ENCODE measurements at regions not wholly inside any gene's neighbourhood (a gene's known extent, or its start where the extent isn't known, plus 50 kb on each side); places are given as distances from the start of the nearest gene placed in this dataset.

DNA sequence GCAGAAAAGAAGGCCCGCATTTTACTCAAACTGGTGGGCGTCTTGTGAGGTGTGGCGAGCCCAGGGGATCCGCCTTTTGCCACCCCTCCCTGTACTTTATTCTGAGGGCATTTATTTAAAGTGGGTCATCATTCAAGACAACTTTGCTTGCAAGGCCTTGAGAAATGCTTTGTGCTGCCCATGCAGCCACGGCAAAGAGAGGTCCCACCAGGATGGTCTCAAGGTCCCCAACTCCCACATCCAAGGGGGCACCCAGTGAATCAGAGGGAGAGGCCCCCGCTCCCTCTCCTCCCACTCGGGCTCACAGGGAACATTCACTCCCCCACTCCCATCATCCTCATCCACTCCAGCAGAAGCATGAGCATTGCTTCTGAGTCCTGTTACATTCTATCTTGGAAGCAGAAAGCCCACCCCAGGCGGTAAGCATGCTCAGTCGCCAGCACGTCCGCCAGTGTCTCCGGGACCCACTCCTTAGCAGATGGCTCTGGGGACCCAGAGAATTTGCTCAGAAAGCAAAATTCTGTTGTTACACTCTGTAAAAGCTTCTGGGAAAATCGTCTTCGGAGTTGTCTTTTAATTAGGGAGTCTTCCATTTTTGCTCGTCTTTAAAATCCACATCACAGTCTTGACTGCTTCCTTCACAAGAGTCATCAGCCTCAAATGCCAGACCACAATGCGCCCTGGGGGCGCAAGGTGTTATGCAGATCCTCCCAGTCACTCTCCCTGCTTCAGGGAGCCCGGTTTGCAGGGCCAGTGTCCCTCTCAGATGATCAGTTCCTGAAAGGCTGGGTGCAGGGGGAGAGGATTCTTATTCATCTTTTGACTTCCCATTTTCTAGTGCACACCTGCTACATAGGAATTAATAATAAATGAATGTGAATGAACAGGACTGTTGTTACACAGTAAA is 99.4 kb upstream of the NCK2 start:
- no peak overlapping the region for H3K9ac ChIP-seq (ENCODE audit: insufficient read length)
- DNase-seq (ENCODE audit: low read depth, low spot score): no peak
- no peaks in the 10 kb centered on the region for H3K36me3 ChIP-seq (ENCODE audit: insufficient read depth, low read length)
- no peak for TF ChIP-seq EZH2 (IDR thresholded peaks at IDR 0.05)
- TF ChIP-seq POLR2AphosphoS5 (IDR thresholded peaks at IDR 0.05; ENCODE audit: borderline replicate concordance, low read depth, low read length): no peak
- no peak for TF ChIP-seq FOXP2 (optimal IDR thresholded peaks at IDR 0.05; ENCODE audit: control extremely low read depth, extremely low read length, insufficient read depth)
- H3K27ac ChIP-seq: no peak overlapping the region
- no peaks in the 10 kb centered on the region for H3K9me3 ChIP-seq (ENCODE audit: low read depth, low read length)
- no peak overlapping the region for H3K4me3 ChIP-seq

DNA sequence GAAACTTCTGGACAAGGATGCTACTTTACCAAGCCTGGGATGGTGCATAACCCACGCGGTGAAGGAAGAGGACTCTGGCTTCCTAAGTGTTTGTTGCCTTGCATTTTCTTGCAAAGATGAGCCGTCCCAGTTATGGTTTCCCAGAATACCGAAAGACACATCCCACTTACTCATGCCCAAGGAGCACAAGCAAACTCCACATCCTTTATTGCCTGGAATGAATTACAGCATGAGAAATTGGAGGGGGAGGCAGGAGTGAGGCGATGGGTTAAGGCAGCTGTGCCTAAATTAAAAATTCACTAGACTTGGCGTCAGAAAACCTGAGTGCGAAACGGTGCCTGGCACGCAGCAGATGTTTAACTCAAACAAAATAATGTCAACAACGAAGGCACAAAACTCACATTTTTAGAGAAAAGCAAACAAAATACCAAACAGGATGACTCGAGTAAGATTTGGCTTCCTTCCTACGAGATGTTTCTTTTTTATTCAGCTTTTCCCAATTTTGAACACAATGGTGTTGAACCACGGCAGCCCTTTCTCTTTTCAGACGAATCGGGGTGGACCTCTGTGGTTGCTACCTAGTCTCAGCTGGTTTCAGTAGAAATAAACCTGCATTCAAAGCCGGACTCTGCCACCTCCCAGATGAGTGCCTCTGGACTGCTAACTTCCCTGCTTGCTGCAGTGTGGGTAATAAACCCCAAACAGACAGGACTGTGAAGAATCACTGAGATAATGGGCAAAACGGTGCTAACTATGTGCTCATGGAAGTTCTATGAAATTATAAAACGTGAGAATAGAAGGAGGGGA is 100.3 kb upstream of the NCK2 start:
- Histone ChIP-seq H3K9ac (ENCODE audit: insufficient read length) (no peak overlapping the region), H3K9me3 (ENCODE audit: low read depth, low read length) (no peaks in the 10 kb centered on the region), H3K27ac (no peak overlapping the region), H3K36me3 (ENCODE audit: insufficient read depth, low read length) (no peaks in the 10 kb centered on the region), H3K4me3 (no peak overlapping the region)
- TF ChIP-seq FOXP2 (optimal IDR thresholded peaks at IDR 0.05; ENCODE audit: control extremely low read depth, extremely low read length, insufficient read depth) (no peak), EZH2 (IDR thresholded peaks at IDR 0.05) (no peak), POLR2AphosphoS5 (IDR thresholded peaks at IDR 0.05; ENCODE audit: borderline replicate concordance, low read depth, low read length) (no peak)
- no peak for DNase-seq (ENCODE audit: low read depth, low spot score)

DNA sequence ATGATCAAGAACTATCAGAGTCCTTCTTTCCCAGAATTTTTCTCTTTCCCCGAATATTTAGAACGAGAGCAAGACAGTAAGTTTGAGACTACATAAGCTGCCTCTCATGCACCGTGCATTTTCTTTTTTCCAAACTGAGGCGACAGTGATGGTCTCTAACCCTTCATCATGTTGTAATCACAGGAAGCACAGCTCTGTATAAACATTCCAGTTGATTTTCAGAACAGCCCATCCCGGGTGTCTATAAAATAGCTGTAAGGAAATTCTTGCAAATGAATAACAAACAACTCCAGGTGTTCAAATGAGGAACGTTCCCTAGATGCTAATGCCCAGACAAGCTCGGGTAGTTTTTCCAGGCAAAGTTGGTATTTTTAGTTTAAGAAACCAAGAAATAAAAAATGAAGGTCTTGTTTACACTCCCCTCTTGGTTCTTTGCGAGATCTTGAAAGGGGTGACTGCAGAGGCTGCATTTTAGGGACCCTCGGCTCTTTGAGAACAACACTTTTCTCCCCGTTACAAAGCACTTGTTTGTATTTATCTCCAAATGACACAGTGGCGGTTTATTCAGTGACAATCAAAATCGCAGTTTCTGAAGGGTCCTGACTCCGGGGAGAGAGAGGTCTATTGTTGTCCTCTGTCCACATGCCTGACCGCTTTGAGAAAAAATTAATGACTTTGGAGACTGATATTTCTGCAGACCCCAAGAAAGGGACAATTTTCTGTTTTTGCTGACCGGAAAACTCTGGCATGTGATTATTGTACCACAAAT is 101.1 kb upstream of the NCK2 start:
- Histone ChIP-seq H3K4me3 (no peak overlapping the region), H3K27ac (no peak overlapping the region), H3K9ac (ENCODE audit: insufficient read length) (no peak overlapping the region), H3K9me3 (ENCODE audit: low read depth, low read length) (no peaks in the 10 kb centered on the region), H3K36me3 (ENCODE audit: insufficient read depth, low read length) (no peaks in the 10 kb centered on the region)
- no peak for DNase-seq (ENCODE audit: low read depth, low spot score)
- TF ChIP-seq POLR2AphosphoS5 (IDR thresholded peaks at IDR 0.05; ENCODE audit: borderline replicate concordance, low read depth, low read length) (no peak), FOXP2 (optimal IDR thresholded peaks at IDR 0.05; ENCODE audit: control extremely low read depth, extremely low read length, insufficient read depth) (no peak), EZH2 (IDR thresholded peaks at IDR 0.05) (no peak)

DNA sequence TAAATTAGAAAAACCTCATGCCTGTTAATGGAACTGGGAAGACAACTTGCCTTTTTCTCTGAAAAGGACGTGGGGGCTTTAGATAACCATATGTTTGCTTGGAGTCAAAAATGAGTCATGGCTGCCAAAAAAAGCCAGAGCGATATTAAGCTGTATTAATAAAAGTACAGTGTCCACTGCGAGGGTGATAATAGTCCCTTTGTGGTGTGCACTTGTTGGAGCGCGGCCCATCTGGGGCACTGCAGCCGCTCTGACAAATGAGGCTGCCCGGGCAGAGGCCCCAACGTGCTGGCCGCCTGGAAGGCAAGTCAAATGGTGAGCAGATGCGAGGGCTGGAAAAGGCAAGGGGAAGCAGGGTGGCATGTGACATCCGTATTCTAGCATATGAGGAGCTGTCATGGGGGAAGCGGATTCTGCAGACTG is 103.3 kb upstream of the NCK2 start:
- H3K27ac ChIP-seq: no peak overlapping the region

DNA sequence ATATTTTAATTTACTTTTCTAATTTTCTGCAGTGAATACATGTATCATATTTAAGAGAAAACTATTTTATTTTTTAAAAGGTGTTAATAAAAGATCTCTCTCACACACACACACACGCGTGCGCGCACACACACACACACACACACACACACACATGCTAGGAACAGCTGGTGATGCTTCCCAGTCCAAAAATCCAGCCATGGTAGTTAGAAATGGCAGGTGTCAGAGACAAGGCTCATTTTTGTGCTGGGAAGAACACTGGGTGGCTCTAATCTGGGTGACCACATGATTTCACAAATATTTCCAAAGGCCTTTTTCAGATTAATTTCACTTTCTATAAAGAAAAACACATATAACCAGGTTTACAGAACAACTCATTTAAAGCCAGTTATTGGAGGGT is 104.5 kb upstream of the NCK2 start:
- Histone ChIP-seq H3K36me3 (ENCODE audit: insufficient read depth, low read length) (no peaks in the 10 kb centered on the region), H3K4me3 (no peak overlapping the region), H3K9ac (ENCODE audit: insufficient read length) (no peak overlapping the region), H3K27ac (no peak overlapping the region), H3K9me3 (ENCODE audit: low read depth, low read length) (no peaks in the 10 kb centered on the region)
- DNase-seq (ENCODE audit: low read depth, low spot score): no peak
- no peak for TF ChIP-seq FOXP2 (optimal IDR thresholded peaks at IDR 0.05; ENCODE audit: control extremely low read depth, extremely low read length, insufficient read depth)
- TF ChIP-seq EZH2 (IDR thresholded peaks at IDR 0.05): no peak
- no peak for TF ChIP-seq POLR2AphosphoS5 (IDR thresholded peaks at IDR 0.05; ENCODE audit: borderline replicate concordance, low read depth, low read length)

More for the DNA sequence above, 103.3 kb upstream of the NCK2 start:
- Histone ChIP-seq H3K9ac (ENCODE audit: insufficient read length) (no peak overlapping the region), H3K9me3 (ENCODE audit: low read depth, low read length) (no peaks in the 10 kb centered on the region), H3K36me3 (ENCODE audit: insufficient read depth, low read length) (no peaks in the 10 kb centered on the region), H3K4me3 (no peak overlapping the region)
- DNase-seq (ENCODE audit: low read depth, low spot score): no peak
- no peak for TF ChIP-seq EZH2 (IDR thresholded peaks at IDR 0.05)
- no peak for TF ChIP-seq FOXP2 (optimal IDR thresholded peaks at IDR 0.05; ENCODE audit: control extremely low read depth, extremely low read length, insufficient read depth)
- no peak for TF ChIP-seq POLR2AphosphoS5 (IDR thresholded peaks at IDR 0.05; ENCODE audit: borderline replicate concordance, low read depth, low read length)

DNA sequence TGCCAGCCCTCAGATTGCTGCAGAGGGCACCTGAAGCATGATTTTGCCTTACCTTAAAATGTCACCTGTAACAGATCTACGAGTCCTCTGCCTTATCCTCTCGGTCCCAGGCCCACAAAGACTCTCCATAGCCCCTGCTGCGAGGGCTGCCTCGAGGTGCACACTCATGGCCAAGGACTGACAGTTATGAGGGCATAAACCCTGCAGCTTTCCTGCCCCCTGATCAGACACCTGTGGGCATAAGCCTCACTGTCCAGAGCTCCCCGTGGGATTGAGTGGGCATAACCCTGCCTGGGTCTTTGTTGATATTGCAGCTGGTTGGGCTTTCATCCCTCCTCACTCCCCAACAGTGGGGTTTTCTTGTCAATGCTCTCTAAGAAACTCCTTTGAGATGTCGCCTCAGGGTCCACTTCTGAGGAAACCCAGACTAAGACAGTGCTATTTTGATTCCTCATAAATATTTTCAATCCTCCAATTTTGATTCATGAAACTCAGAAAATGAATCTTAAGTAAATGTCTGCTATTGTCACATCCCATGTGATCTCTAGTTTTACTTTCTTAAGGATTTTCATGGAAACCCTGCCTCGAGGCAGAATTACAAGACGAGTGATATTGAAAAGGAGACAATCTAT is 108.5 kb upstream of the NCK2 start:
- H3K9ac ChIP-seq (ENCODE audit: insufficient read length): no peak overlapping the region
- DNase-seq (ENCODE audit: low read depth, low spot score): no peak
- no peak overlapping the region for H3K27ac ChIP-seq
- TF ChIP-seq EZH2 (IDR thresholded peaks at IDR 0.05) (no peak), POLR2AphosphoS5 (IDR thresholded peaks at IDR 0.05; ENCODE audit: borderline replicate concordance, low read depth, low read length) (no peak), FOXP2 (optimal IDR thresholded peaks at IDR 0.05; ENCODE audit: control extremely low read depth, extremely low read length, insufficient read depth) (no peak)
- no peaks in the 10 kb centered on the region for H3K9me3 ChIP-seq (ENCODE audit: low read depth, low read length)
- no peaks in the 10 kb centered on the region for H3K36me3 ChIP-seq (ENCODE audit: insufficient read depth, low read length)
- no peak overlapping the region for H3K4me3 ChIP-seq

DNA sequence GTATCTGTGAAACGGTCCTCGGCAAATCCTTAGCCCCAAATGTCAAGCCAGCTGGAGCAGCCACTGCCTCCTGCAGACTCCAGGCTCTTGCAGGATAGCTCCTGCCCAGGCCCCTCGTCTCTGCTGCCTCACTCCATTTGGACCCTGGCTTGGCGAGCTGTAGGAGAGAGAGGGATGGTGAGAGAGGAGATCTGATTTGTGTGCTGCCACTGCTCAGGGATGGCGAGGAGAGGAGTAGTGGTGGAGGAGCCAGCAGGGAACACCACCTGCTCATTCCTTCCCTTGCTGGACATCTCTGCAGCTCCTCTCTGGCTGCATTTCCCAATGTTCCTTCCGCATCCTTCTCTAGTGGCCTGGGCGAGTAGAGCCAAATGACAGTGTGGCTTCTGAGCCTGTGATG is 109.1 kb upstream of the NCK2 start:
- no peak overlapping the region for H3K4me3 ChIP-seq
- no peaks in the 10 kb centered on the region for H3K36me3 ChIP-seq (ENCODE audit: insufficient read depth, low read length)
- no peak for DNase-seq (ENCODE audit: low read depth, low spot score)
- TF ChIP-seq EZH2 (IDR thresholded peaks at IDR 0.05) (no peak), FOXP2 (optimal IDR thresholded peaks at IDR 0.05; ENCODE audit: control extremely low read depth, extremely low read length, insufficient read depth) (no peak), POLR2AphosphoS5 (IDR thresholded peaks at IDR 0.05; ENCODE audit: borderline replicate concordance, low read depth, low read length) (no peak)
- H3K27ac ChIP-seq: no peak overlapping the region
- no peaks in the 10 kb centered on the region for H3K9me3 ChIP-seq (ENCODE audit: low read depth, low read length)
- no peak overlapping the region for H3K9ac ChIP-seq (ENCODE audit: insufficient read length)

Measured in SK-N-MC (cell line).